GM19324 (cell line): ENCODE measurements at regions not wholly inside any gene's neighbourhood (a gene's known extent, or its start where the extent isn't known, plus 50 kb on each side); places are given as distances from the start of the nearest gene placed in this dataset.
"Not testable (repeated sequence)": the region's sequence is repeated elsewhere in the genome, so short reads cannot be mapped to it uniquely, and the experiment has no call there.

Experiments
- ATAC-seq: cut with Tn5 transposase; IDR thresholded peaks from one replicate; pipeline ENCODE4 v1.9.1; 2021; ENCODE audit warnings: mild to moderate bottlenecking, moderate library complexity; ENCODE audit not compliant: unreplicated experiment, low FRiP score

GRCh38 chr1:187763976-187764375, 935.2 kb downstream of the PLA2G4A start:
- ATAC-seq, result no peak

DNA sequence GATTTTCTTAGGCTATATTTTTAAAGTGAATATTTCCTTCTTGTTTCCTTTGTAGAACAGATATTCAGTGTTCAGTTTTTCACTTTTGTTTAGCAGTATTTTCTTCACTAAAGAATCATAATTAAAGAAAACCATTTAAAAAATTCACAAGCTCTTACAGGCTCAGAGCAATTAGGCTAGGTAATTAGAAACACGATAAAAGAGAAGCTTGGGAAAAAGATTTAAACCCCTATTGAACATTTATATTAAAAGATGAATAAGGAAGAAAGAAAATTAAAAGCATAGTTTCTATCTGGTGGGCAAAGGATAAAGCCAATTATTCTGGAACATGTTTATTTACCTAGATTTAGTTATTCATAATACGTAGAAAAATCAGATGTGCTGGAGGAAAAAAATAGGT, 942.6 kb downstream of the PLA2G4A start:
- ATAC-seq, result no peak

GRCh38 chr1:187773168-187773567, 944.4 kb downstream of the PLA2G4A start:
- ATAC-seq, result no peak

GRCh38 chr1:187787736-187788135, 959.0 kb downstream of the PLA2G4A start:
- no peak for ATAC-seq

DNA sequence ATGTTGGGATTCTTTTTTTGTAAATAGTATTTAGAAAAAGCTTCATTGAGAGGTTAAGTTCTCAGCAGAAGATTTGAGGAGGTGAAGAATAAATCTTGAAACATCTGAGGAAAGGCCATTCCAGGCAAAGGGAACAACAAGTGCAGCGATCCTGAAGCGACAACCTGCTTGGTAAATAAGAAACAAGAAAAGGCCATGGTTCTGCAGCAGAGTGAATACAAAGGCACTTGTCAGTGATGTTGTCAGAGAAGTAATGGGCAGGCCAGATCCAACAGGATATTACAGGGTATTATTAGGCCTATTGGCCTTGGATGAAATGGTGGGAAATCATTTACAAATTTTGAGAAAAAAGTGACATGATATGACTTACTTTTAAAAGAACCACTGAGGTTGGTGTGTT, 960.0 kb downstream of the PLA2G4A start:
- no peak for ATAC-seq

GRCh38 chr1:187790724-187791123, 962.0 kb downstream of the PLA2G4A start:
- no peak for ATAC-seq

- ATAC-seq, result no peak
These were observed 965.8 kb downstream of the PLA2G4A start for GRCh38 chr1:187794561-187794960.

GRCh38 chr1:187809549-187809948, 980.8 kb downstream of the PLA2G4A start:
- no peak for ATAC-seq

GRCh38 chr1:187816646-187817045, 987.9 kb downstream of the PLA2G4A start:
- no peak for ATAC-seq

GRCh38 chr1:187817782-187818181, 989.0 kb downstream of the PLA2G4A start:
- ATAC-seq, result no peak

GRCh38 chr1:187819086-187819485, 990.3 kb downstream of the PLA2G4A start:
- ATAC-seq, result no peak

GRCh38 chr1:187836557-187836956, 1007.8 kb downstream of the PLA2G4A start:
- ATAC-seq, result no peak

- ATAC-seq, result no peak
These were observed 1009.0 kb downstream of the PLA2G4A start for GRCh38 chr1:187837787-187838186.

GRCh38 chr1:187838335-187839293, 1009.9 kb downstream of the PLA2G4A start:
- no peak for ATAC-seq

DNA sequence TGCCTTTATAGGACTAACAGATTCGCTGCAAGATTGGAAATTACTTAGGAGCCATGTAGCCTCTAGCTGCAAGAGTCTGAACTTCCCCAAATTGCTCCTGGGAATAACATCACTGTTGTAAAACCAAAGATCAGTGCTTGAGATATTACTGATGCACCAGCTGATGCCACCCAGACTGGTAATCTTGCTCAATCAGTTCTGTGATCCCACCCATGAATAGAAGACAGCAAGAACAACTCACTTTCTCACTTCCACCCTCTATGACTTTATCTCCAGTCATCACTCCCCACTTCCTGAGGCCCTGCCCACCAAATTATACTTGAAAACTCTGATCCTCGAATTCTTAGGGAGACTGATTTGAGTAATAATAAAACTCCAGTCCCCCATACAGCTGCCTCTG, 1011.1 kb downstream of the PLA2G4A start:
- ATAC-seq, result no peak

- ATAC-seq, result no peak
These were observed 1011.8 kb downstream of the PLA2G4A start for GRCh38 chr1:187840557-187840956.

DNA sequence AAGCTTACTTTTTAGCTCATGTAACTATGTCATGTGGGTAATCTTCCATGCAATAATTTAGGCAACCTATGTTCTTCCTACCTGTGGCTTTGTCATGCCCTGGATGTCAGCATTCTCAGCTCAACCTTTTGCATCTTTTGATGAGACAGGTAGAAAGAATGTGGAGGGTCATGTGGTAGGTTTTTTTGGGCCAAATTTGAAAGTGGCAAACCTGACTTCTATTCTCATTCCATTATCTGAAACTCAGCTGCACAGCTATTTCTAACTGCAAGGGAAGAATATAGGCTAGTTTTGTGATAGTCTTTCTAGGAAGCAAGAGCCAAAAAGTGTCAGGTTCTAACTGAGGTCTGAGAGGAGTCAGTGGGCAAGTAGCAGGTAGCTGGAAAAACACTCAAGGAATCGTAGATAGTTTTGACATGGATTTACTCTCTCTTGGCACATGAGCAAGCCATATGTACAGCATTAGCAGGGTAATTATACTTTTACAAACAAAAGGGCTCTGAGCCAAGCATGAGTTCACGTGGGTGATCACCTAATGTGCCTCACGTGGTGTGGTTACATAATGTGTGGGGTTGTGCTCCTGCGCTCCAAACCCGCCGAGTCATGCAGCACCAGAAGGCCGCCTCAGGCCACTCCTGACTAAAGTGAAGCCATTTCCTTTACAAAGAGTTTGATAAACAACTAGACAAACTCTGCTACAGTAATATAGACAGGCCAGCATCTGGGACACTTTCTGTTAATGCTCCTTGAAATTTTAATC, 1013.8 kb downstream of the PLA2G4A start:
- ATAC-seq, result no peak

- no peak for ATAC-seq
These were observed 1015.6 kb downstream of the PLA2G4A start for GRCh38 chr1:187844313-187844712.

DNA sequence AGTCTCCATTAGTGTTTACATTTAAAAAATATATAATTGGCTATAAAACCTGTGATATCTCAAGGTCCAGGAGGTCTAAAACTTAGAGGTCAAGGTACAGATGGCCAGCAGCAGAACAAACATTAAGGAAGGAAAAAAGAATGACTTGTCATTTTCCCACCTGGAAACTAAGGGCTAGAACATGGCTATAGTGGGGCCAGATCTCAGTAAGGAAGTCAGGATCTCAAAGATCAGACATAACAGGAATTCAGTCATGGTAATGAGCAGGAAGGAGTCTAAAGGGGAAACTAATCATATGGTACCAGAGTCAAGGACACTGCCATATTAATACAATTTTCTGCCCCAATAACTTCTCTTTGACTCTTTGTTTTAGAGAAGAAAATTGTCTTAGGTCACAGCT, 1018.8 kb downstream of the PLA2G4A start:
- ATAC-seq, result no peak

- no peak for ATAC-seq
These were observed 1019.6 kb downstream of the PLA2G4A start for GRCh38 chr1:187848321-187848720.

GRCh38 chr1:187850146-187850545, 1021.4 kb downstream of the PLA2G4A start:
- ATAC-seq, result not testable (repeated sequence)

GRCh38 chr1:187853505-187853904, 1024.8 kb downstream of the PLA2G4A start:
- no peak for ATAC-seq
